Liver (tissue), 3 donors: ENCODE measurements at regions not wholly inside any gene's neighbourhood (a gene's known extent, or its start where the extent isn't known, plus 50 kb on each side); places are given as distances from the start of the nearest gene placed in this dataset.
"Not testable (repeated sequence)": the region's sequence is repeated elsewhere in the genome, so short reads cannot be mapped to it uniquely, and the experiment has no call there.

Source experiments
- FOXA2 ChIP-seq: IDR thresholded peaks from 2 replicates; pipeline ENCODE4 v1.6.1; 2016; ENCODE audit warnings: antibody characterized with exemption
- RAD21 ChIP-seq, 2 donors: IDR thresholded peaks; 2 replicates each; pipeline ENCODE4 v1.6.1; 2016; ENCODE audit warnings: antibody characterized with exemption in 2 of 2, mild to moderate bottlenecking in 2 of 2
- RXRA ChIP-seq, 2 donors: IDR thresholded peaks; 2 replicates each; pipeline ENCODE4 v1.6.1; 2017 to 2018; ENCODE audit warnings: antibody characterized with exemption in 2 of 2, mild to moderate bottlenecking in 1 of 2
- SP1 ChIP-seq: IDR thresholded peaks from 2 replicates; pipeline ENCODE4 v1.6.1; 2018; ENCODE audit warnings: antibody characterized with exemption, mild to moderate bottlenecking
- TF ChIP-seq, protein P1 (sequence below): fragments of 150-350 bp; IDR thresholded peaks from 2 replicates; pipeline ENCODE4 v1.5.1; 2017; ENCODE audit warnings: improper control_type of control experiment, low read depth, low read length; ENCODE audit not compliant: missing input control
- TF ChIP-seq, protein P2 (sequence below): IDR thresholded peaks from 2 replicates; pipeline ENCODE4 v1.6.1; 2016; ENCODE audit warnings: antibody characterized with exemption
- donor health status: healthy.
- donor health status: healthy.

DNA sequence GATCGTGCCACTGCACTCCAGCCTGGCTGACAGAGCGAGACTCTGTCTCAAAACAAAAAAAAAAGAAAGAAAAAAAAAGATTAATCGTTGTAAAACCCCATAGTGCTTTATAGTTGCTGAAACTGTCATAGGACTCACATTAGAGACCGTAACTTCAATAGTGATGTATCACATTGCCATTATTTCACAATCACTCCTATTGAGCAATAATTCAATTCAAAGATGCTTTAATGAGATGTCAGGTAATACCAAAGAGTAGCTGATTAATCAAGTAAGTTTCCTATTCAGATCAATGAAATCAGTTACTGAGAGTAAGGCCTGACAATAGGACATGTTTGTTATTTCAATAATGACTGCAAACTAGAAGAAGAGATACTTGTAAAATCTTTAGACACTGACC is 628.7 kb downstream of the KCNJ18 start:
- TF ChIP-seq, protein P1, sequence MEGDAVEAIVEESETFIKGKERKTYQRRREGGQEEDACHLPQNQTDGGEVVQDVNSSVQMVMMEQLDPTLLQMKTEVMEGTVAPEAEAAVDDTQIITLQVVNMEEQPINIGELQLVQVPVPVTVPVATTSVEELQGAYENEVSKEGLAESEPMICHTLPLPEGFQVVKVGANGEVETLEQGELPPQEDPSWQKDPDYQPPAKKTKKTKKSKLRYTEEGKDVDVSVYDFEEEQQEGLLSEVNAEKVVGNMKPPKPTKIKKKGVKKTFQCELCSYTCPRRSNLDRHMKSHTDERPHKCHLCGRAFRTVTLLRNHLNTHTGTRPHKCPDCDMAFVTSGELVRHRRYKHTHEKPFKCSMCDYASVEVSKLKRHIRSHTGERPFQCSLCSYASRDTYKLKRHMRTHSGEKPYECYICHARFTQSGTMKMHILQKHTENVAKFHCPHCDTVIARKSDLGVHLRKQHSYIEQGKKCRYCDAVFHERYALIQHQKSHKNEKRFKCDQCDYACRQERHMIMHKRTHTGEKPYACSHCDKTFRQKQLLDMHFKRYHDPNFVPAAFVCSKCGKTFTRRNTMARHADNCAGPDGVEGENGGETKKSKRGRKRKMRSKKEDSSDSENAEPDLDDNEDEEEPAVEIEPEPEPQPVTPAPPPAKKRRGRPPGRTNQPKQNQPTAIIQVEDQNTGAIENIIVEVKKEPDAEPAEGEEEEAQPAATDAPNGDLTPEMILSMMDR = not testable (repeated sequence)
- not testable (repeated sequence) for TF ChIP-seq SP1; RAD21 (IDR thresholded peaks at IDR 0.05); FOXA2; RXRA (IDR thresholded peaks at IDR 0.05)
- TF ChIP-seq, protein P2, sequence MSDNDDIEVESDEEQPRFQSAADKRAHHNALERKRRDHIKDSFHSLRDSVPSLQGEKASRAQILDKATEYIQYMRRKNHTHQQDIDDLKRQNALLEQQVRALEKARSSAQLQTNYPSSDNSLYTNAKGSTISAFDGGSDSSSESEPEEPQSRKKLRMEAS = not testable (repeated sequence)
